ENCODE measurements at regions not wholly inside any gene's neighbourhood (a gene's known extent, or its start where the extent isn't known, plus 50 kb on each side); places are given as distances from the start of the nearest gene placed in this dataset.

GRCh38 chr9:24712206-24712605 is 166.5 kb upstream of the IZUMO3 start:
- TF ChIP-seq CTCF (IDR thresholded peaks at IDR 0.05) = no peak
- TF ChIP-seq POLR2A (IDR thresholded peaks at IDR 0.05) = no peak

All from Peyer's patch (tissue), 4 donors.